ENCODE measurements at regions not wholly inside any gene's neighbourhood (a gene's known extent, or its start where the extent isn't known, plus 50 kb on each side); places are given as distances from the start of the nearest gene placed in this dataset.

GRCh38 chr2:78721355-78722033, 304.0 kb upstream of the REG3G start:
- no peaks in the 10 kb centered on the region for H3K27me3 Mint-ChIP-seq (ENCODE audit: low read depth)
- DNase-seq (ENCODE audit: low read depth, low spot score) = no peak
- H3K27ac Mint-ChIP-seq (ENCODE audit: unreplicated experiment) = no peak overlapping the region
- H3K9me3 Mint-ChIP-seq = peaks cover 3% of the 10 kb centered on the region
- no peak overlapping the region for H3K4me3 Mint-ChIP-seq
- H3K4me1 Mint-ChIP-seq = no peaks in the 10 kb centered on the region
- H3K36me3 Mint-ChIP-seq (ENCODE audit: low read depth) = no peaks in the 10 kb centered on the region
- TF ChIP-seq, protein P1, sequence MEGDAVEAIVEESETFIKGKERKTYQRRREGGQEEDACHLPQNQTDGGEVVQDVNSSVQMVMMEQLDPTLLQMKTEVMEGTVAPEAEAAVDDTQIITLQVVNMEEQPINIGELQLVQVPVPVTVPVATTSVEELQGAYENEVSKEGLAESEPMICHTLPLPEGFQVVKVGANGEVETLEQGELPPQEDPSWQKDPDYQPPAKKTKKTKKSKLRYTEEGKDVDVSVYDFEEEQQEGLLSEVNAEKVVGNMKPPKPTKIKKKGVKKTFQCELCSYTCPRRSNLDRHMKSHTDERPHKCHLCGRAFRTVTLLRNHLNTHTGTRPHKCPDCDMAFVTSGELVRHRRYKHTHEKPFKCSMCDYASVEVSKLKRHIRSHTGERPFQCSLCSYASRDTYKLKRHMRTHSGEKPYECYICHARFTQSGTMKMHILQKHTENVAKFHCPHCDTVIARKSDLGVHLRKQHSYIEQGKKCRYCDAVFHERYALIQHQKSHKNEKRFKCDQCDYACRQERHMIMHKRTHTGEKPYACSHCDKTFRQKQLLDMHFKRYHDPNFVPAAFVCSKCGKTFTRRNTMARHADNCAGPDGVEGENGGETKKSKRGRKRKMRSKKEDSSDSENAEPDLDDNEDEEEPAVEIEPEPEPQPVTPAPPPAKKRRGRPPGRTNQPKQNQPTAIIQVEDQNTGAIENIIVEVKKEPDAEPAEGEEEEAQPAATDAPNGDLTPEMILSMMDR (conservative IDR thresholded peaks at IDR 0.05) = no peak

GRCh38 chr2:78734221-78734620, 291.3 kb upstream of the REG3G start:
- Mint-ChIP-seq H3K27ac (ENCODE audit: unreplicated experiment) (no peak overlapping the region), H3K9me3 (no peaks in the 10 kb centered on the region), H3K36me3 (ENCODE audit: low read depth) (no peaks in the 10 kb centered on the region), H3K4me1 (no peaks in the 10 kb centered on the region), H3K27me3 (ENCODE audit: low read depth) (no peaks in the 10 kb centered on the region), H3K4me3 (no peak overlapping the region)
- TF ChIP-seq, protein P1 (conservative IDR thresholded peaks at IDR 0.05) = no peak
- no peak for DNase-seq (ENCODE audit: low read depth, low spot score)

- TF ChIP-seq, protein P1 (conservative IDR thresholded peaks at IDR 0.05) = no peak
- no peak for DNase-seq (ENCODE audit: low read depth, low spot score)
- no peaks in the 10 kb centered on the region for H3K9me3 Mint-ChIP-seq
- H3K36me3 Mint-ChIP-seq (ENCODE audit: low read depth) = no peaks in the 10 kb centered on the region
- H3K4me1 Mint-ChIP-seq = no peaks in the 10 kb centered on the region
- no peaks in the 10 kb centered on the region for H3K27me3 Mint-ChIP-seq (ENCODE audit: low read depth)
- no peak overlapping the region for H3K27ac Mint-ChIP-seq (ENCODE audit: unreplicated experiment)
- H3K4me3 Mint-ChIP-seq = no peak overlapping the region
These were observed 286.2 kb upstream of the REG3G start for GRCh38 chr2:78739282-78739681.

- Mint-ChIP-seq H3K9me3 (no peaks in the 10 kb centered on the region), H3K27me3 (ENCODE audit: low read depth) (no peaks in the 10 kb centered on the region), H3K4me3 (no peak overlapping the region), H3K4me1 (no peaks in the 10 kb centered on the region), H3K27ac (ENCODE audit: unreplicated experiment) (no peak overlapping the region), H3K36me3 (ENCODE audit: low read depth) (no peaks in the 10 kb centered on the region)
- TF ChIP-seq, protein P1 (conservative IDR thresholded peaks at IDR 0.05) = no peak
- DNase-seq (ENCODE audit: low read depth, low spot score) = no peak
These were observed 275.9 kb upstream of the REG3G start for GRCh38 chr2:78749638-78750037.

DNA sequence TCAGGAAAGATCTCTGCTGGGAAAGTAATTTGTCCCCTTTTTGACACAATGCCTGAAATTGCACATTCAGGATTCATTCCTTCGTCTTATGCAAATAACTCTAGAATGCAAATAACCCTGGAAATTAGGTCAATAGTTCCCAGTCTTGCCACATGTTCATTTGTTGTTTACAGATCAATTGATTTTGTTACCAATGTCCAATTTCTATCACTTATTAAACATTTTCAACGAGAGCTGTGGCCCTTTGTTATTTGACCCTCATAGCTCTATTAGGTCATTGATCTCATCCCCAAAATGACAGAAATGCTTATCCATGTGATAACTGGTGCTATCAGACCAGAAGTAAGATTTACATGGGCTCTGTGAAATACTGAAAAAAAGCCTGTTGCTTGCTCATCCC, 275.3 kb upstream of the REG3G start:
- Mint-ChIP-seq H3K4me3 (no peak overlapping the region), H3K36me3 (ENCODE audit: low read depth) (no peaks in the 10 kb centered on the region), H3K27me3 (ENCODE audit: low read depth) (no peaks in the 10 kb centered on the region), H3K27ac (ENCODE audit: unreplicated experiment) (no peak overlapping the region), H3K4me1 (no peaks in the 10 kb centered on the region), H3K9me3 (no peaks in the 10 kb centered on the region)
- TF ChIP-seq, protein P1 (conservative IDR thresholded peaks at IDR 0.05) = no peak
- no peak for DNase-seq (ENCODE audit: low read depth, low spot score)

Data from neural crest cell (in vitro differentiated cells).